Psoas muscle (tissue), 7 donors: ENCODE measurements at regions not wholly inside any gene's neighbourhood (a gene's known extent, or its start where the extent isn't known, plus 50 kb on each side); places are given as distances from the start of the nearest gene placed in this dataset.

ENCODE experiments used
- ATAC-seq, 4 donors: fragments of 200-7000 bp; cut with Tn5 transposase; one replicate each; pipeline ENCODE4 v1.9.1; 2020; ENCODE audit warnings: moderate library complexity in 3 of 4, mild to moderate bottlenecking in 2 of 4
- DNase-seq, 2 donors: peaks; one replicate each; pipeline ENCODE4 v3.0.0-alpha.2; 2020
- H3K27ac ChIP-seq: fragments of 200-600 bp; one replicate; pipeline ENCODE4 v1.8.0; 2022
- H3K27me3 ChIP-seq, 3 donors: fragments of 200-600 bp in 1 of 3; one replicate each; pipeline versions ENCODE4 v1.6.1 to v1.8.0; 2013 to 2022; ENCODE audit warnings: low read length in 2 of 3, mild to moderate bottlenecking in 2 of 3, moderate library complexity in 1 of 3; ENCODE audit not compliant: insufficient read depth in 3 of 3
- H3K36me3 ChIP-seq, 2 donors: fragments of 200-600 bp in 1 of 2; one replicate each; pipeline versions ENCODE4 v1.6.1 to v1.8.0; 2013 to 2022; ENCODE audit warnings: low read depth in 1 of 2, mild to moderate bottlenecking in 1 of 2, moderate library complexity in 1 of 2; ENCODE audit not compliant: insufficient read depth in 1 of 2
- H3K4me1 ChIP-seq: fragments of 200-600 bp; one replicate; pipeline ENCODE4 v1.8.0; 2022
- H3K4me3 ChIP-seq: fragments of 200-600 bp; one replicate; pipeline ENCODE4 v1.8.0; 2022; ENCODE audit warnings: mild to moderate bottlenecking
- H3K9me3 ChIP-seq: fragments of 200-600 bp; one replicate; pipeline ENCODE4 v1.8.0; 2022
- WGBS, 3 donors: extraction: QIAGEN DNeasy Blood & Tissue Kit; methylation state at CpG; one replicate each; pipeline versions ENCODE4 v1.1.6 to v1.1.7; 2013; 5-methylcytosine and 5-hydroxymethylcytosine counted together
- intact Hi-C, 2 donors: fragments of 100-400 bp; cut with DNase I; formaldehyde crosslinking; loops; one replicate each; pipeline versions ENCODE4 v1.11.0 to v1.14.2; 2022
- TF ChIP-seq, protein P1 (sequence below): fragments of 200-600 bp; IDR thresholded peaks from one replicate; pipeline ENCODE4 v1.8.0; 2022; ENCODE audit warnings: antibody characterized with exemption
- donor health status: healthy with polysubstance abuse.
- donor health status: DM: no; HTN: no; CAD: no; lungs with moderate emphysema.
- donor health status: Bipolar disorder and iron deficiency.
- donor health status: healthy.
- donor health status: DM: yes; HTN: yes; CAD: no.
- donor health status: DM: no; HTN: no; CAD: no.
- donor health status: DM: yes; HTN: yes; CAD: no.

- no peak overlapping the region for H3K4me3 ChIP-seq
- no peaks in the 10 kb centered on the region for H3K4me1 ChIP-seq
- intact Hi-C loops = no loop called here
- H3K9me3 ChIP-seq = no peaks in the 10 kb centered on the region
- no peak for ATAC-seq
- TF ChIP-seq, protein P1, sequence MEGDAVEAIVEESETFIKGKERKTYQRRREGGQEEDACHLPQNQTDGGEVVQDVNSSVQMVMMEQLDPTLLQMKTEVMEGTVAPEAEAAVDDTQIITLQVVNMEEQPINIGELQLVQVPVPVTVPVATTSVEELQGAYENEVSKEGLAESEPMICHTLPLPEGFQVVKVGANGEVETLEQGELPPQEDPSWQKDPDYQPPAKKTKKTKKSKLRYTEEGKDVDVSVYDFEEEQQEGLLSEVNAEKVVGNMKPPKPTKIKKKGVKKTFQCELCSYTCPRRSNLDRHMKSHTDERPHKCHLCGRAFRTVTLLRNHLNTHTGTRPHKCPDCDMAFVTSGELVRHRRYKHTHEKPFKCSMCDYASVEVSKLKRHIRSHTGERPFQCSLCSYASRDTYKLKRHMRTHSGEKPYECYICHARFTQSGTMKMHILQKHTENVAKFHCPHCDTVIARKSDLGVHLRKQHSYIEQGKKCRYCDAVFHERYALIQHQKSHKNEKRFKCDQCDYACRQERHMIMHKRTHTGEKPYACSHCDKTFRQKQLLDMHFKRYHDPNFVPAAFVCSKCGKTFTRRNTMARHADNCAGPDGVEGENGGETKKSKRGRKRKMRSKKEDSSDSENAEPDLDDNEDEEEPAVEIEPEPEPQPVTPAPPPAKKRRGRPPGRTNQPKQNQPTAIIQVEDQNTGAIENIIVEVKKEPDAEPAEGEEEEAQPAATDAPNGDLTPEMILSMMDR = no peak
- no peaks in the 10 kb centered on the region for H3K27me3 ChIP-seq
- 91 to 95% (median 93%) methylated on average over 7 of the region's 7 CpGs for WGBS, 3 donors
- no peaks in the 10 kb centered on the region for H3K36me3 ChIP-seq
- DNase-seq = no peak
- no peak overlapping the region for H3K27ac ChIP-seq
Measured at GRCh38 chr4:174438711-174439110, 83.6 kb downstream of the HPGD start.

DNA sequence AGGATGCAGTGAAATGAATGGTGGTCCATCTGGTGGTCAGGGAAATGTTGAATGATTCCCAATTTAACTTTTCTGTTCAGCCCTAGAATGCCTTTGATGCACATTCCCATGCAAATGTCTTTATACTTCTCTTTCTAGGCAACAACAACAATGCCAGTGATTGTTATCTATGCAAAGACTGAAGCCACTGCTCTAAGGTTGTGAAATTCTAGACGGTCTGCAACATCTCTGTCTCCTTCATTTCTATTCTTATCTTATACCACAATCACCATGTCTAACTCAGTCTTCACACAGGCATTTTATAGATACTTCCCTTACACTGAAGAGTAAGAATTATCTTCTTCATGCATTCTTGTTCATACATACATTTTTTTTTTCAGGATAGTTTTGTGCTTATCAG lies 84.5 kb downstream of the HPGD start:
- ATAC-seq (no peak), DNase-seq (no peak)
- 24 to 39% (median 32%) methylated on average over 1 of the region's 1 CpG for WGBS, 3 donors
- intact Hi-C loops = no loop called here
- Histone ChIP-seq H3K27ac (no peak overlapping the region), H3K4me3 (no peak overlapping the region), H3K9me3 (no peaks in the 10 kb centered on the region), H3K27me3 (no peaks in the 10 kb centered on the region), H3K4me1 (no peaks in the 10 kb centered on the region), H3K36me3 (no peaks in the 10 kb centered on the region)
- TF ChIP-seq, protein P1 = no peak

DNA sequence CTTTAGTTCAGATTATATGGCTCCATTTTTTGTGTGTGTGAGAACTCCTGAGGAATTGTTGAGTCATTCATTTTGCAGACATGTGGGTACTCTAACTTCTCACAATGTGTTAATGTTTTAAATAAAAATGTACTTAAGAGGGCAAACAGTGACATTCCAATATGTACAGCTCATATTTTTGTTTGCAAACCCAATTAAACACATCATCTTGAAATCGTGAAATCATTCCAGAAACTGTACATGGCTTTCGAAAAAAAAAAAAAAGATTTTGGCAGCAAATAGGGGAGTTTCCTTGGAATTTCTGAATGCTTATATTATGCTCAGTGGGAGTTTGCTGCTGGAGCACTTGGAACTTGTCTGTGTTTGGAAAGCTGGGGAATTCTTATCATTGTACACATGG lies 85.0 kb downstream of the HPGD start:
- H3K4me3 ChIP-seq = no peak overlapping the region
- WGBS, 3 donors = 4 to 6% (median 4%) methylated on average over 2 of the region's 2 CpGs
- no peak for ATAC-seq
- H3K4me1 ChIP-seq = no peaks in the 10 kb centered on the region
- H3K9me3 ChIP-seq = no peaks in the 10 kb centered on the region
- intact Hi-C loops = no loop called here
- TF ChIP-seq, protein P1 = no peak
- H3K36me3 ChIP-seq = no peaks in the 10 kb centered on the region
- no peak for DNase-seq
- H3K27ac ChIP-seq = no peak overlapping the region
- H3K27me3 ChIP-seq = no peaks in the 10 kb centered on the region

DNA sequence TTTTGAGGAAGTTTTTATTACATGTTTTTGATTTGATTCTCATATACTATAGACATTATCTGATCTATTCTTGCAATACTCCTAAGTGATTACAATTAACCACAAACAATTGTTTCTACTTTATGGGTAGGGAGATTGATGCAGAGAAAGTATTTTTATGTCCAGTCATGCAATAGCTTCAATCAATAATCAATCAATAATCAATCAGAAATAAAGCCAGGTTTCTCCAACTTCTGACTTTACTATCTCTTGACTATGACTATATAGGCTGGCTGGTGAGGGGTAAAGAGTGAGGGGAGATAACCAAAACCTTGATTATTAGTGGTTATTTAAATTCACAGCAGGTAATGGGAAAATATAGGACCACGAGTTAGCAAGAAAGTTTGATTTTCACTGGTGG lies 85.9 kb downstream of the HPGD start:
- TF ChIP-seq, protein P1 = no peak
- Histone ChIP-seq H3K9me3 (no peaks in the 10 kb centered on the region), H3K27me3 (no peaks in the 10 kb centered on the region), H3K36me3 (no peaks in the 10 kb centered on the region), H3K27ac (no peak overlapping the region), H3K4me1 (no peaks in the 10 kb centered on the region), H3K4me3 (no peak overlapping the region)
- no peak for ATAC-seq
- WGBS, 3 donors = 85 to 94% (median 94%) methylated on average over 1 of the region's 1 CpG
- intact Hi-C loops = no loop called here
- DNase-seq = no peak

- intact Hi-C loops = no loop called here
- 91 to 92% (median 92%) methylated on average over 2 of the region's 2 CpGs for WGBS, 3 donors
- TF ChIP-seq, protein P1 = no peak
Measured at GRCh38 chr4:174435974-174436373, 86.3 kb downstream of the HPGD start.

More at GRCh38 chr4:174435974-174436373, 86.3 kb downstream of the HPGD start:
- DNase-seq = no peak
- Histone ChIP-seq H3K4me1 (no peaks in the 10 kb centered on the region), H3K4me3 (no peak overlapping the region), H3K27me3 (no peaks in the 10 kb centered on the region), H3K27ac (no peak overlapping the region), H3K36me3 (no peaks in the 10 kb centered on the region), H3K9me3 (no peaks in the 10 kb centered on the region)
- no peak for ATAC-seq
